ENCODE measurements at regions not wholly inside any gene's neighbourhood (a gene's known extent, or its start where the extent isn't known, plus 50 kb on each side); places are given as distances from the start of the nearest gene placed in this dataset.
"Not testable (repeated sequence)": the region's sequence is repeated elsewhere in the genome, so short reads cannot be mapped to it uniquely, and the experiment has no call there.

- no peak for DNase-seq (ENCODE audit: low read depth)
Observed at GRCh38 chrX:112368371-112368770, 285.8 kb upstream of the TRPC5 start.

- no peak for DNase-seq (ENCODE audit: low read depth)
Observed at GRCh38 chrX:112367065-112367464, 284.5 kb upstream of the TRPC5 start.

- DNase-seq (ENCODE audit: low read depth), result no peak
Observed at GRCh38 chrX:112359906-112360305, 277.3 kb upstream of the TRPC5 start.

- no peak for DNase-seq (ENCODE audit: low read depth)
Observed at GRCh38 chrX:112355931-112356330, 273.4 kb upstream of the TRPC5 start.

- DNase-seq (ENCODE audit: low read depth), result peak; percentile 54
Observed at GRCh38 chrX:112341598-112341997, 259.0 kb upstream of the TRPC5 start.

- DNase-seq (ENCODE audit: low read depth), result no peak
Observed at GRCh38 chrX:112313201-112313600, 230.6 kb upstream of the TRPC5 start.

GRCh38 chrX:112306027-112306426 lies 223.5 kb upstream of the TRPC5 start:
- DNase-seq (ENCODE audit: low read depth), result no peak

- DNase-seq (ENCODE audit: low read depth), result no peak
Observed at GRCh38 chrX:112279940-112280339, 197.4 kb upstream of the TRPC5 start.

- no peak for DNase-seq (ENCODE audit: low read depth)
Observed at GRCh38 chrX:112270991-112271390, 188.4 kb upstream of the TRPC5 start.

- no peak for DNase-seq (ENCODE audit: low read depth)
Observed at GRCh38 chrX:112266136-112266535, 183.6 kb upstream of the TRPC5 start.

GRCh38 chrX:112259375-112259774 lies 176.8 kb upstream of the TRPC5 start:
- DNase-seq (ENCODE audit: low read depth), result no peak

- no peak for DNase-seq (ENCODE audit: low read depth)
Observed at GRCh38 chrX:112254896-112255295, 172.3 kb upstream of the TRPC5 start.

- no peak for DNase-seq (ENCODE audit: low read depth)
Observed at GRCh38 chrX:112247714-112248113, 165.1 kb upstream of the TRPC5 start.

GRCh38 chrX:112235547-112235946 lies 153.0 kb upstream of the TRPC5 start:
- DNase-seq (ENCODE audit: low read depth), result no peak

GRCh38 chrX:112233164-112233563 lies 150.6 kb upstream of the TRPC5 start:
- DNase-seq (ENCODE audit: low read depth), result no peak

GRCh38 chrX:112226795-112227194 lies 144.2 kb upstream of the TRPC5 start:
- not testable (repeated sequence) for DNase-seq (ENCODE audit: low read depth)

- no peak for DNase-seq (ENCODE audit: low read depth)
Observed at GRCh38 chrX:112223391-112223790, 140.8 kb upstream of the TRPC5 start.

GRCh38 chrX:112218388-112218787 lies 135.8 kb upstream of the TRPC5 start:
- DNase-seq (ENCODE audit: low read depth), result no peak

- DNase-seq (ENCODE audit: low read depth), result peak; percentile 52
Observed at GRCh38 chrX:112211459-112211858, 128.9 kb upstream of the TRPC5 start.

GRCh38 chrX:112197840-112198239 lies 115.3 kb upstream of the TRPC5 start:
- no peak for DNase-seq (ENCODE audit: low read depth)

GRCh38 chrX:112190646-112191045 lies 108.1 kb upstream of the TRPC5 start:
- no peak for DNase-seq (ENCODE audit: low read depth)

GRCh38 chrX:112181361-112181760 lies 98.8 kb upstream of the TRPC5 start:
- DNase-seq (ENCODE audit: low read depth), result not testable (repeated sequence)

- no peak for DNase-seq (ENCODE audit: low read depth)
Observed at GRCh38 chrX:112164420-112164819, 81.8 kb upstream of the TRPC5 start.

- no peak for DNase-seq (ENCODE audit: low read depth)
Observed at GRCh38 chrX:112163906-112164305, 81.3 kb upstream of the TRPC5 start.

Data from HT1080 (cell line).